ENCODE measurements at regions not wholly inside any gene's neighbourhood (a gene's known extent, or its start where the extent isn't known, plus 50 kb on each side); places are given as distances from the start of the nearest gene placed in this dataset.

GRCh38 chr2:180411661-180412060, 404.6 kb upstream of the CWC22 start:
- Histone ChIP-seq H2BK120ac (ENCODE audit: low read depth, low read length, poor library complexity, severe bottlenecking) (no peak overlapping the region), H3K27me3 (ENCODE audit: insufficient read depth, low read length) (no peaks in the 10 kb centered on the region), H3K27ac (ENCODE audit: insufficient read length, low read depth, low read length) (no peak overlapping the region), H3K4ac (ENCODE audit: low read depth, low read length) (no peak overlapping the region), H3K79me2 (ENCODE audit: insufficient read depth, low read length) (no peaks in the 10 kb centered on the region), H3K9me3 (ENCODE audit: control insufficient read depth, low read depth, low read length) (no peaks in the 10 kb centered on the region), H3K9ac (ENCODE audit: extremely low read depth, insufficient read length, low read length) (no peak overlapping the region), H2AFZ (ENCODE audit: low read length) (no peak overlapping the region), H3K4me1 (ENCODE audit: insufficient read depth, low read length) (no peaks in the 10 kb centered on the region), H4K20me1 (ENCODE audit: control insufficient read depth, insufficient read depth, insufficient read length) (no peaks in the 10 kb centered on the region), H3K4me2 (ENCODE audit: insufficient read depth, insufficient read length, low read length) (no peak overlapping the region), H4K5ac (ENCODE audit: insufficient read length, low read depth, low read length) (no peak overlapping the region), H3K23ac (ENCODE audit: insufficient read length, low read depth, low read length) (no peak overlapping the region), H2AK5ac (ENCODE audit: insufficient read length, low read length) (no peak overlapping the region), H2BK5ac (ENCODE audit: insufficient read length, low read length) (no peak overlapping the region), H3K14ac (ENCODE audit: insufficient read depth, low read length) (no peak overlapping the region), H4K8ac (replicated peaks; ENCODE audit: insufficient read length, low read depth, low read length) (no peak overlapping the region), H2BK15ac (ENCODE audit: low read depth, low read length) (no peak overlapping the region), H2BK20ac (ENCODE audit: low read depth, low read length, poor library complexity, severe bottlenecking) (no peak overlapping the region), H2BK12ac (ENCODE audit: insufficient read length, low read depth, low read length) (no peak overlapping the region), H3T11ph (ENCODE audit: low read length) (no peak overlapping the region), H3K23me2 (ENCODE audit: insufficient read length, low read depth, low read length, poor library complexity, severe bottlenecking) (no peaks in the 10 kb centered on the region), H4K91ac (ENCODE audit: insufficient read length, low read depth, low read length) (no peak overlapping the region), H3K18ac (ENCODE audit: insufficient read length, low read depth, low read length) (no peak overlapping the region), H3K56ac (ENCODE audit: insufficient read length, low read depth, low read length) (no peak overlapping the region), H3K79me1 (ENCODE audit: insufficient read depth, low read depth, low read length, poor library complexity, severe bottlenecking) (no peaks in the 10 kb centered on the region)
- Mint-ChIP-seq H3K27ac (no peak overlapping the region), H3K36me3 (ENCODE audit: insufficient read depth in 1 of 3, low read depth in 3 of 3) (no peaks in the 10 kb centered on the region), H3K4me1 (peaks cover 2 to 5% of the 10 kb centered on the region in 2 experiments), H3K4me3 (no peak overlapping the region), H3K27me3 (ENCODE audit: low read depth) (no peaks in the 10 kb centered on the region), H3K9me3 (no peaks in the 10 kb centered on the region; a peak in 1 of 5 replicates)
- WGBS (ENCODE audit: extremely low coverage, insufficient read length, low lambda C conversion rate) = no CpG with 5 or more reads among the region's 5 CpGs
- DNase-seq = no peak
- TF ChIP-seq CTCF (conservative IDR thresholded peaks at IDR 0.05) = no peak

Measured in H9 (cell line).